GM21515 (cell line): ENCODE measurements at regions not wholly inside any gene's neighbourhood (a gene's known extent, or its start where the extent isn't known, plus 50 kb on each side); places are given as distances from the start of the nearest gene placed in this dataset.
A peak's percentile ranks its signal among the peaks of the same experiment; 100 is the strongest.
"Not testable (repeated sequence)": the region's sequence is repeated elsewhere in the genome, so short reads cannot be mapped to it uniquely, and the experiment has no call there.

Experiments used
- ATAC-seq: cut with Tn5 transposase; IDR thresholded peaks from one replicate; pipeline ENCODE4 v1.9.1; 2021; ENCODE audit not compliant: unreplicated experiment

GRCh38 chr6:12348530-12349511, 58.7 kb downstream of the EDN1 start:
- ATAC-seq, result no peak

- ATAC-seq, result no peak
Observed at GRCh38 chr6:12350644-12351170, 60.5 kb downstream of the EDN1 start.

GRCh38 chr6:12351672-12352071, 61.5 kb downstream of the EDN1 start:
- no peak for ATAC-seq

- no peak for ATAC-seq
Observed at GRCh38 chr6:12353731-12354130, 63.6 kb downstream of the EDN1 start.

- no peak for ATAC-seq
Observed at GRCh38 chr6:12354499-12354898, 64.3 kb downstream of the EDN1 start.

GRCh38 chr6:12355354-12355753, 65.2 kb downstream of the EDN1 start:
- no peak for ATAC-seq

GRCh38 chr6:12356431-12356830, 66.3 kb downstream of the EDN1 start:
- no peak for ATAC-seq

- ATAC-seq, result peak; percentile 57
Observed at GRCh38 chr6:12356983-12357972, 67.1 kb downstream of the EDN1 start.

GRCh38 chr6:12359036-12359435, 68.9 kb downstream of the EDN1 start:
- ATAC-seq, result no peak

- no peak for ATAC-seq
Observed at GRCh38 chr6:12361042-12361765, 71.0 kb downstream of the EDN1 start.

- ATAC-seq, result not testable (repeated sequence)
Observed at GRCh38 chr6:12363277-12363650, 73.1 kb downstream of the EDN1 start.

GRCh38 chr6:12363651-12364381, 73.7 kb downstream of the EDN1 start:
- ATAC-seq, result peak; percentile 58

GRCh38 chr6:12364621-12365020, 74.5 kb downstream of the EDN1 start:
- ATAC-seq, result no peak

- ATAC-seq, result no peak
Observed at GRCh38 chr6:12366731-12367130, 76.6 kb downstream of the EDN1 start.

- ATAC-seq, result no peak
Observed at GRCh38 chr6:12367412-12367811, 77.3 kb downstream of the EDN1 start.

- no peak for ATAC-seq
Observed at GRCh38 chr6:12369355-12369754, 79.2 kb downstream of the EDN1 start.

GRCh38 chr6:12369781-12370262, 79.7 kb downstream of the EDN1 start:
- ATAC-seq, result peak; percentile 58

- ATAC-seq, result no peak
Observed at GRCh38 chr6:12371151-12371550, 81.0 kb downstream of the EDN1 start.

GRCh38 chr6:12371641-12372146, 81.5 kb downstream of the EDN1 start:
- no peak for ATAC-seq

- ATAC-seq, result no peak
Observed at GRCh38 chr6:12379181-12379580, 89.0 kb downstream of the EDN1 start.
